ENCODE measurements at regions not wholly inside any gene's neighbourhood (a gene's known extent, or its start where the extent isn't known, plus 50 kb on each side); places are given as distances from the start of the nearest gene placed in this dataset.

DNA sequence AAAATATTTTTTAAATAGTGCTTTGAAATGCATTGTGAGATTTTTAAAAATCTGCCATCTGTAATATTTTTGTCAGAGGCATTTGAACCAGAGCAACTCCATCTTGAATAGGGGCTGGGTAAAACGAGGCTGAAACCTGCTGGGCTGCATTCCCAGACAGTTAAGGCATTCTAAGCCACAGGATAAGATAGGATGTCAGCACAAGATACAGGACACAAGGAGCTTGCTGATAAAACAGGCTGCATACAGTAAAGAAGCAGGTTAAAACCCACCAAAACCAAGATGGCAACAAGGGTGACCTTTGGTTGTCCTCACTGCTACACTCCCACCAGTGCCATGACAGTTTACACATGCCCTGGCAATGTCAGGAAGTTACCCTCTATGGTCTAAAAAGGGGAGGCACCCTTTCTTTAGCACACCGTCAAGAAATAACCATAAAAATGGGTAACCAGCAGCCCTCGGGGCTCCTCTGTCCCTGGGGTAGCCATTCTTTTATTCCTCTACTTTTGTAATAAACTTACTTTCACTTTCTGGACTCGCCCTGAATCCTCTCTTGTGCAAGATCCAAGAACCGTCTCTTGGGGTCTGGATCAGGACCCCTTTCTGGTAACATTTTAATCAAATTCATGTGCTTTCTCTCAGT is 273.7 kb downstream of the SEMA3D start:
- Histone ChIP-seq H3K4me2 (ENCODE audit: control insufficient read depth, insufficient read depth) (no peak overlapping the region), H3K9ac (ENCODE audit: control insufficient read depth, insufficient read depth, low read length) (no peak overlapping the region), H3K9me3 (replicated peaks; ENCODE audit: control insufficient read depth, insufficient read depth, low read length) (no peaks in the 10 kb centered on the region), H4K20me1 (ENCODE audit: control insufficient read depth, insufficient read depth) (no peaks in the 10 kb centered on the region), H3K27ac (ENCODE audit: control insufficient read depth, insufficient read depth) (no peak overlapping the region), H3K4me3 (no peak overlapping the region), H3K36me3 (ENCODE audit: control insufficient read depth in 2 of 2, insufficient read depth in 2 of 2, low read length in 1 of 2) (no peaks in the 10 kb centered on the region), H2AFZ (ENCODE audit: control insufficient read depth, low read depth, low read length) (no peak overlapping the region), H3K79me2 (ENCODE audit: control insufficient read depth, insufficient read depth, low read length) (no peaks in the 10 kb centered on the region), H3K4me1 (ENCODE audit: control insufficient read depth, insufficient read depth, low read length) (no peaks in the 10 kb centered on the region), H3K27me3 (replicated peaks in 1 of 2; ENCODE audit: control insufficient read depth in 2 of 2, insufficient read depth in 2 of 2, low read length in 1 of 2) (no peaks in the 10 kb centered on the region)
- ChIA-PET RAD21 (ENCODE audit: unreplicated experiment) (no interaction called here), CTCF (no interaction called here), SMC1A (ENCODE audit: uncharacterized antibody, unreplicated experiment) (no interaction called here), POLR2A (no interaction called here)
- DNase-seq (ENCODE audit: low read depth, low spot score): no peak
- TF ChIP-seq, protein P1, sequence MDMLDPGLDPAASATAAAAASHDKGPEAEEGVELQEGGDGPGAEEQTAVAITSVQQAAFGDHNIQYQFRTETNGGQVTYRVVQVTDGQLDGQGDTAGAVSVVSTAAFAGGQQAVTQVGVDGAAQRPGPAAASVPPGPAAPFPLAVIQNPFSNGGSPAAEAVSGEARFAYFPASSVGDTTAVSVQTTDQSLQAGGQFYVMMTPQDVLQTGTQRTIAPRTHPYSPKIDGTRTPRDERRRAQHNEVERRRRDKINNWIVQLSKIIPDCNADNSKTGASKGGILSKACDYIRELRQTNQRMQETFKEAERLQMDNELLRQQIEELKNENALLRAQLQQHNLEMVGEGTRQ (IDR thresholded peaks at IDR 0.05; ENCODE audit: borderline replicate concordance, low read depth, low read length): no peak
- TF ChIP-seq SP1 (IDR thresholded peaks at IDR 0.05; ENCODE audit: low read depth, low read length): no peak
- TF ChIP-seq POLR2AphosphoS5 (IDR thresholded peaks at IDR 0.05; ENCODE audit: low read length): no peak
- no peak for TF ChIP-seq EP300 (IDR thresholded peaks at IDR 0.05; ENCODE audit: borderline replicate concordance in 1 of 2, control insufficient read depth in 1 of 2, low read depth in 2 of 2, low read length in 2 of 2)
- TF ChIP-seq, protein P2, sequence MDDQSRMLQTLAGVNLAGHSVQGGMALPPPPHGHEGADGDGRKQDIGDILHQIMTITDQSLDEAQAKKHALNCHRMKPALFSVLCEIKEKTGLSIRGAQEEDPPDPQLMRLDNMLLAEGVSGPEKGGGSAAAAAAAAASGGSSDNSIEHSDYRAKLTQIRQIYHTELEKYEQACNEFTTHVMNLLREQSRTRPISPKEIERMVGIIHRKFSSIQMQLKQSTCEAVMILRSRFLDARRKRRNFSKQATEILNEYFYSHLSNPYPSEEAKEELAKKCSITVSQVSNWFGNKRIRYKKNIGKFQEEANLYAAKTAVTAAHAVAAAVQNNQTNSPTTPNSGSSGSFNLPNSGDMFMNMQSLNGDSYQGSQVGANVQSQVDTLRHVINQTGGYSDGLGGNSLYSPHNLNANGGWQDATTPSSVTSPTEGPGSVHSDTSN (IDR thresholded peaks at IDR 0.05; ENCODE audit: insufficient replicate concordance, low read depth, low read length): no peak
- TF ChIP-seq, protein P3, sequence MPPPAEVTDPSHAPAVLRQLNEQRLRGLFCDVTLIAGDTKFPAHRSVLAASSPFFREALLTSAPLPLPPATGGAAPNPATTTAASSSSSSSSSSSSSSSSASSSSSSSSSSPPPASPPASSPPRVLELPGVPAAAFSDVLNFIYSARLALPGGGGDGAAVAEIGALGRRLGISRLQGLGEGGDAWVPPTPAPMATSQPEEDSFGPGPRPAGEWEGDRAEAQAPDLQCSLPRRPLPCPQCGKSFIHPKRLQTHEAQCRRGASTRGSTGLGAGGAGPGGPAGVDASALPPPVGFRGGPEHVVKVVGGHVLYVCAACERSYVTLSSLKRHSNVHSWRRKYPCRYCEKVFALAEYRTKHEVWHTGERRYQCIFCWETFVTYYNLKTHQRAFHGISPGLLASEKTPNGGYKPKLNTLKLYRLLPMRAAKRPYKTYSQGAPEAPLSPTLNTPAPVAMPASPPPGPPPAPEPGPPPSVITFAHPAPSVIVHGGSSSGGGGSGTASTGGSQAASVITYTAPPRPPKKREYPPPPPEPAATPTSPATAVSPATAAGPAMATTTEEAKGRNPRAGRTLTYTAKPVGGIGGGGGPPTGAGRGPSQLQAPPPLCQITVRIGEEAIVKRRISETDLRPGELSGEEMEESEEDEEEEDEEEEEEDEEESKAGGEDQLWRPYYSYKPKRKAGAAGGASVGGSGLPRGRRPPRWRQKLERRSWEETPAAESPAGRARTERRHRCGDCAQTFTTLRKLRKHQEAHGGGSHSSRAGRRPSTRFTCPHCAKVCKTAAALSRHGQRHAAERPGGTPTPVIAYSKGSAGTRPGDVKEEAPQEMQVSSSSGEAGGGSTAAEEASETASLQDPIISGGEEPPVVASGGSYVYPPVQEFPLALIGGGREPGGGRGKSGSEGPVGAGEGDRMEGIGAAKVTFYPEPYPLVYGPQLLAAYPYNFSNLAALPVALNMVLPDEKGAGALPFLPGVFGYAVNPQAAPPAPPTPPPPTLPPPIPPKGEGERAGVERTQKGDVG (CRISPR knock-in tag; IDR thresholded peaks at IDR 0.05): no peak
- TF ChIP-seq CREM (IDR thresholded peaks at IDR 0.05; ENCODE audit: low read depth): no peak
- TF ChIP-seq ATF7 (IDR thresholded peaks at IDR 0.05; ENCODE audit: low read depth): no peak
- TF ChIP-seq RB1 (IDR thresholded peaks at IDR 0.05; ENCODE audit: borderline replicate concordance): no peak
- TF ChIP-seq IKZF1 (conservative IDR thresholded peaks at IDR 0.05): no peak
- no peak for TF ChIP-seq HDAC6 (IDR thresholded peaks at IDR 0.05; ENCODE audit: unreplicated experiment)
- no peak for TF ChIP-seq MTA2 (IDR thresholded peaks at IDR 0.05; ENCODE audit: low read depth)
- TF ChIP-seq CREB1 (IDR thresholded peaks at IDR 0.05; ENCODE audit: low read depth): no peak
- TF ChIP-seq SPI1 (IDR thresholded peaks at IDR 0.05; ENCODE audit: borderline replicate concordance, insufficient read depth, low read depth, low read length): no peak
- no peak for ATAC-seq
- in situ Hi-C loops (cut with MboI): no loop called here
- intact Hi-C loops (cut with micrococcal nuclease; ENCODE audit: unreplicated experiment): no loop called here
- FAIRE-seq: no peak
- BruUV-seq (replicated peaks): no TSS peak
- 20% methylated on average over 5 of the region's 5 CpGs for WGBS (ENCODE audit: insufficient coverage, insufficient replicate concordance, low lambda C conversion rate, missing lambda C conversion rate)

Measured in GM12878 (cell line).